MM.1S (cell line): ENCODE measurements at regions not wholly inside any gene's neighbourhood (a gene's known extent, or its start where the extent isn't known, plus 50 kb on each side); places are given as distances from the start of the nearest gene placed in this dataset.

Experiments
- CTCF ChIP-seq: fragments of 300-600 bp; sonication (generic); IDR thresholded peaks from 2 replicates; pipeline ENCODE4 v1.5.1; 2016; ENCODE audit warnings: antibody characterized with exemption, low read length, mixed read lengths
- EZH2 ChIP-seq: fragments of 300-600 bp; sonication (generic); optimal IDR thresholded peaks from 2 replicates; pipeline ENCODE3; 2017; ENCODE audit warnings: low read depth, mild to moderate bottlenecking, antibody characterized with exemption, low read length, mixed read lengths
- EZH2phosphoT487 ChIP-seq: fragments of 300-600 bp; sonication (generic); IDR thresholded peaks from 2 replicates; pipeline ENCODE4 v1.6.1; 2018; ENCODE audit warnings: antibody characterized with exemption, low read length

- no peak for TF ChIP-seq CTCF
- no peak for TF ChIP-seq EZH2
- no peak for TF ChIP-seq EZH2phosphoT487
These were observed 216.1 kb downstream of the MYCN start for GRCh38 chr2:16156411-16156810.
